CD4-positive, alpha-beta T cell treated with Interleukin-15 for 1 hour (primary cell): ENCODE measurements at regions not wholly inside any gene's neighbourhood (a gene's known extent, or its start where the extent isn't known, plus 50 kb on each side); places are given as distances from the start of the nearest gene placed in this dataset.

Experiments used
- DNase-seq: peaks from one replicate; pipeline ENCODE4 v3.0.0-alpha.2; 2020

DNA sequence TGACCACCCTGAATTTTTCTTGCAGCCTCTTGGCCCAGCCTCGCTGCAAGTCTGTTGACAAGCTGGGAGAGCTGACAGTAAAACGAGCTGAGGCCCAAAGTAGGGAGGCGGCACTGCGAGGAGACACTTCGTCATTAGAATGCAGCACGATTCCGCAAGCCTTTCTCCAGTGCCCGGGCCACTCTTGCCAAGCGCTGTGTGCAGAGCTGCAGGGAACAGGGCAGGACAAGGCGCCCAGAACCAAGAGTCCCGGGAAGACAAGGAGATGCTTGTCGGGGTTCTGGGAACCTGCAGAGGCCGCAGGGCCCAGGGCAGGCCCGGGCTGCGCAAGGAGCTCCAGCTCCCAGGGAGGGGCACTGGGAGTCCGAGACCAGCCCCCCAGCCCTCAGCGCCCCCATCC is 187.1 kb downstream of the BCOR start:
- DNase-seq, result no peak

DNA sequence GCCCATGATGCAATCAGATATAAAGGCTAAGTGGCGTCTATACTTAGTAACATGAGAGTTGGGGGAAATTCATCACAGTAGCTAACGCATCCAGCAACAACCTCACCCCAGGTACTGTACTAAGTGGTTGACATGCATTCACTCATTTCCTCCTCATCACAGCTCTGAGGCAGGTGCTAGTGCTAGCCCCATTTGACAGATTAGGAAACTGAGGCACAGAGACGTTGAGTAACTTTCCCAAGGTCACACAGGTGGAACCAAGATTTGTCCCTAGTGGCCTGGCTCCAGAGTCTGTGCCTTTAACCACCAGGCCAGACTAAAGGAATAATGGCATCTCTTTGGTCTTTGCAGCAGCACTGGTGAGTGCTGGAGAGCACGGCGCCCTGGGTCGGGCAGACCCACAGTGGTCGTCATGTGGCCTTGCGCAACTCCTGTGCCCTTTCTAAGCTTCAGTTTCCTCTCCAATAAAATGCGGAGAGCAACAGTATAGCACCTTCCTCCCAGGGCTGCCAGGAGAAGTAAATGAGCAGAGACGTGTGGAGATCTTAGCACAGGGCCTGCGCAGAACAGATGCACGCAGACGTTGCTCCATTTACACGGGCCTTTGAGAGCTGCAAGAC is 186.4 kb downstream of the BCOR start:
- DNase-seq, result no peak

DNA sequence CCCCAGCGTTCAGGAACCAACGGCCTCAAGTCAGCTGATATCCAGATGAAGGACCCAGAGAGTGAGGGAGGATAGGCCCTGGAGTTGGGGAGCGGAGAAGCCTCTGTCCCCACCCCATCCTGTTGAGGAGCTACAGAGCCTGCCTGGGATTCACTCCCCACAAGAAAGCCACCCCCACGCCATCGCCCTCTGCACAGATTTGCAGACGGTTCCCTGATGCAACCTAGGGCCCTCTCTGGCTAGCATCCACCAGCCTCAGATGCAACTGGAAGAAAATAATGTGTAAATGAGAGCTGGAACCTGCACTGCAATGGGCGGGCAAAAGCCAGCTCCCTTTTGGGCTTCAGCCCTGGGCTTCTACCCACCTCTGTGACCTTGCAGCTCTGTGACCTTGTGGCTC is 185.6 kb downstream of the BCOR start:
- DNase-seq, result no peak

DNA sequence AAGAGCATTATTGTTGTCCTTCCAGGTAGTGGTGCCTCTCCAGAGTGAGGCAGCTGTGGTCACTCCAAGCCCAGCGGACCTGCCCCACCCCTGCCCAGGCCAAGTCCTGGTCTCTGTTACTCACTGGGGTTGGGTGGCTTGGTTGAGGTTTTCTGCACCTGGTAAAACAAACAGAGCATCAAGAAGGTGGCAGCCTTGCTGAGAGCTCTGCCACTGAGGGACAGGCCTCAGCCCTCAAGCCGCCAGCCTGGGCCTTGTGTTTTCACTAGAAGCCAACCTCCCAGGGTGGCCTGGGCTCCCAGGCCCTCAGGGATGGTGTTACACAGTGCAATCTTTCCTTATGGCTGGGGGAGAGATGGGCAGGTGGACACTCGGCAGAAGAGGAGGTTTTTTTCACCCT is 182.7 kb downstream of the BCOR start:
- DNase-seq, result no peak

DNA sequence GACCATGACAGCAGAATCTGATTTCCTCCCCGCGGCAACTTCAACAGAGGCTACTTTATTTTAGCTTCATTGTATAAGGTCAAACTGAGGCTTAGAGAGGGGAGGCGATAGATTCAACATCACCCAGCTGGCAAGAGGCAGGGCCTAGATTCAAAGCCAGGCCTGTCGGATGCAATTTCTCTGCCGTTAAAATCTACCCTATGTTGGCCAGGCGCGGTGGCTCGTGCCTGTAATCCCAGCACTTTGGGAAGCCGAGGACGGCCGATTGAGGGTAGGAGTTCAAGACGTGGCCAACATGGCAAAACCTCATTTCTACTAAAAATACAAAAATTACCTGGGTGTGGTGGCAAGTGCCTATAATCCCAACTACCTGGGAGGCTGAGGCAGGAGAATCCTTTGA is 182.2 kb downstream of the BCOR start:
- DNase-seq, result no peak

DNA sequence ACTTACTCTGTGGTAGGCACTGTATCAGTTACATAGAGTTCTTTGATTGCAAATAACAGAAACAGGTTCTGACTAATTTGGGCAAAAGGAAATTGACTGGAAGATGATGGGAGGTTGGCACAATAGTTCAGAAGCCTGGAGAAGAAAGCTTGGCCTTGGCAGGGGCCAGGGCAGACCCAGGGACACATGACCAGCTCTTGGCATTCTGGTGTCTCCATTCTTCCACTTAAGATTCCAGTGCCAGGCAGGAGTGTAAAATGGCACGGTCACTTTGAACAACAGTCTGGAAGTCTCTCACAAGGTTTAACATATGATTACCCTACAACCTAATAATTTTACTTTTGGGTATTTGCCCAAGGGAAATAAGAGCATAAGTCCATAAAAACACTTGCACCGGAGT is 175.9 kb downstream of the BCOR start:
- DNase-seq, result no peak

DNA sequence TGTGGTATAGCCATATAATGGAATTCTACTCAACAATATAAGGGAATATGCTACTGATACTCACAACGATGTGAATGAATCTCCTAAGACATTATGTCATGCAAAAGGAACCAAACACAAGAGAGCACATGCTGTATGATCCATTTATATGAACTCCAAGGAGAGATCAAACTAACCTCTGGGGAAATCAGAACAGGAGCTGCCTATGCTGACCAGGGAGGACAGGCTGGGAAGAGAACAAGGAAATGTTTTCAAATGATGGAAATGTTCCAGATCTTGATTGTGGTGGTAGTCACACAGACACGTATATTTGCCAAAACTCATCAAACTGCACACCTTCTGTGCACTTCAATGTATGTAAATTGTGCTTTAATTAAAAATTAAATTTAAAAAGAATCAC is 175.3 kb downstream of the BCOR start:
- no peak for DNase-seq

DNA sequence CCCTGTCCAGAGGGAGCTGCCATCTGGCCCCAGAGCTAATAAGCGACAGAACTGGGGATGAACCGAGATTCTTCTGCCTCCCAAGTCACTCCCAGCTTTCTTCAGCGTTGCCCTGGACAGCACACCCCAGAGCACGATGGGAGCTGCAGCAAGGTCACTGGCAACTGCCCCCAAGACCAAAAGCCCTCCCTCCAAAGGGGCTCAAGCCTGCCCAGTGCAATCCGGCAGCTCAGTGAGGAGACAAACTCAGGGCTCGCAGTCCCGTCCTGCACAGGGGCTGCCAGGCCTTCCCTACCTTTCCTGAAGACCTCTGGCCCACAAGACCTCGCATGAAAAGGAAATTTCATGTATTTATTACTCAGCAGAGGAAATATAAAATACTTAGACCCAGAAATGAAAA is 174.8 kb downstream of the BCOR start:
- DNase-seq, result no peak

DNA sequence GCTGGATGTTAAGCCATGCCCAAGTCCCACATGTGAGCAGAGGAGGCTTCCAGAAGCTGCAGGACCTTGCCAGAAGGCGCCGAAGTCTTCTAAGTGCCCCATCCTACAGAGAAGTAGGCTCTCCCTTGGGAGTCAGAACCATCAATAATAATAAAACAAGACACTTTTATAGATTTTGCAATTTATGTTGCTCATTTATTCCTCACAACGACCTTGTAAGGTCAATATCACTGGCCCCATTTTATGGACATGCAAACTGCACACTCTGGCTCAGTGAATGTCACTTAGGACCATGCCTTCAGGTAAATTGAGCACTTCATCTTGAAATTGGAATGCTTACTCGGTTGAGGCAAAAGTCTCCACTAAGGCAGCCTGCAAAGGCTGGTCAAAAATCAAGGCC is 170.4 kb downstream of the BCOR start:
- no peak for DNase-seq

DNA sequence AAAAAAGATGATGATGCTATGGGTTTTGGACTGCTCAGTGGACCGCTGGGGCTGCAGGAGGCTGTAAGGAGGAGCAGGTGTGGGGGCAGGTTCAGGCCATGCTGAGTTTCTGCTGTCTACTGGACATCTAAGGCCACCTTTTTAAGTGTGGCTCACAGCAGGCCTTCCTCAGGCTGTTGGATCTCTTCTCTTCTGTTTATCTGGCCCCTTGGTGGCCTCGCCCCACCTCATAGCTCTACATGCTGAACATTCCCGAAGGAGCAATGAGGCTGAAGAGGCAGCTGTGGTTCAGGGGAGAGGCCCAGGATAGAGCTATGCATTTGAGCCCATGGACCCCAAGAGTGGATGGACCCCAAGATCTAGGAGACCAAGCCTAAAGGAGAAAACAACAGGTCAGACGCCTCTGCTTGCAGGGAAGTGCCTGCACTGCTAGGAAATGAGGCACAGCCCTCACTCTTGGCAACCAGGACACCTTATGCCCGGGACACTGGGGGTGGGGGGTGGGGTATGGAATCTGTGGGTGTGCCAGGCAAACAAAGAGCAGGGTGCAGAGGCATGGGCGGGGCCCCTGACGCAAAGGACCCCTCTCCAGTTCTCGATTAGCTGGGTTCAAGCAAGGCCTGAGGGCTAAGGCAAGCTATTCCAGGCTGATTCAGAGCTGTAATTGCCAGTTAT is 168.9 kb downstream of the BCOR start:
- DNase-seq, result no peak

DNA sequence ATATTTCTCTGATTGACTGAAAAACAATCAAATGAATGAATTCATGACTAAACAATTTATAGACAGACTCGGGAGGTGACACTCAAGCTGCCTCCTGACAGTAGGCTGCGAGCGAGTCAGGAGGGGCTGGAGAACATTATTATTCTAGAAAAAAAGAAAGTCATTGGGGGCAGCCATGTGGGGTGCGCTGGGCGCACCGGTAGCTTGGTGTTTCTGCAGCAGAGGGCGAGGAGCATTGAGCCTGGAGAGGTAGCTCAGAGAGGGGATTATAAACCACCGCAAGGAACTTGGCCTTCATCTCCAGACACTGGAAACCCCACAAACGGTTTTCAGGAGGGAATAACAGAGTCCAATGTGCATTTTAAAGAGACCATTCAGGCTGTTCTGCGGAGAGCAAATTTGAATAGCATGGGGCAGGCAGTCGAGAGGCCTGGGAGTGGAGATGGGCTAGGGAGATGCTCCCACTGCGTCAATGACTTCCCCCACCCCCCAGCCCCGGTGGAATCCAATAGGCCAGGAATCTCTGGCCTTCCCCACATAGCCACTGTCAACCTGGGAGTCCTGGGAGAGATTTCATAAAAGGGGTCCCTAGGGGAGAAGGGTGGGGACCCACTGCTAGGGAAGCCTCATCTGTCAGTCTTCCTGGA is 168.3 kb downstream of the BCOR start:
- no peak for DNase-seq

DNA sequence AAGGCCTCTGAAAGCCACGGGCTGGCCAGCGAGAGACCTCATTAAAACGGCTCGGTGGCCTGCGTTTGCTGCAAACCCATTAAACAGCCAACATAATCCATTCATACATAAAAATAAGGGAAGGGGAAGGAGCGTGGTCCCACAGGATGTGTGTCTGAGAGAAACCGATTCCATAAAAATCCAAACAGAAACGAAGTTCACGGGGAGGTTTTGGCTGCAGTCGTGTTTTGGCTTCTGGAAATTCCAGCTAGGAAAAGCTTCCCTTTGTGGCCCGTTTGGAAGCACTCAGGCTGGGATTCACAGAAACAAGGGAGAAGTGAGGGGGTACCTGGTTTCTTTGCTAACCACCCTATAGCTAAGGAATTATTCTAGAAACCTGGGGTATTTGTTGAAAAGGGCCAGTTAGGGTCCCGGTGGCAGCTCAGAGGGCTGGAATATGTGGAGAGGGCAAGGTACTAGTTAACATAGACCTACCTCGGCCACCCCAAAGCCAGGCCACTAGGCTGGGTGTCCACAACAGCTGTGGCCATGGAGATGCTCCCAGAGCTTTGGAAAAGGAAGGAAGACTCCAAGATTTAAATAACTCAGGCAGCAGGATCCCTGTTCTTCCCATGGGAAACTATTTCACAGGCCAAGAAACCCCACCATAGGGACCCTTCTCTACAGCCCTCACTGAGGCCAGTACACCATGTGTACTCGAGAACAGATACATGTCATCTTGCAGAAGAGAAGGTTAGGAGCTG is 166.8 kb downstream of the BCOR start:
- no peak for DNase-seq

DNA sequence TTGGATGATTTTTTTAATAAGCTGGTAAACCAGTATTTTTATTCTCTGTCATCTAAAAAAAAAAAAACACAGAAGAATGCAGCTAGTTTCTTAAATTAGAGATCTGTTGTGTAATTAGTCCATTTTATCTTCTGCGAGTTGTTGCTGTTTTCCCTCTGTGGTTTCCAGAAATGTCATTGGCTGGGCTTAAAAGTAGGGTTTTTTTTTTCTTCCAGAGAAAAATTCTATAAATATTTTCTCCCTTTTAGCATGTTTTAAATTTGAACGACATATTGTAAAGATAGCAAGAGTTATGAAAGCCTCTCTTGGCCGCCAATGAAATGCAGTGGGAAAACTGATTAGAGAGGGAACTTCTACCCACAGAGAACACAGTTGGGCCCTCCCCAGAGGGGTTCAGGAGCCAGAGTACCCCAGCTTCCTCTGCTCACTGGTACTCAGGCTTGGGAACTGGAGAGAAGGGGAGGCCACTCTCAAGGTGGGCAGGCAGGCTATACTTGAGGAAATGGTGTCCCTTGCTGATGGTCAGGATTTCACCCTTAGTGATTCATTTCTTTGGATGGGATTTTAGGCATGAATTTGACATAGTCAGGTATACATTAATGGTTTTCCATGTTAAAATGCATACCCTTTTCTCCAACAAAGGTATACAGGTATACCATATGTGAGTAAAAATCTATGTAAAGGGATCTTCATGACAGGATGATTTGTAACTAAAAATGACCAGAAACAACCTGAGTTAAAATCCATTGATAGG is 166.1 kb downstream of the BCOR start:
- DNase-seq, result no peak

DNA sequence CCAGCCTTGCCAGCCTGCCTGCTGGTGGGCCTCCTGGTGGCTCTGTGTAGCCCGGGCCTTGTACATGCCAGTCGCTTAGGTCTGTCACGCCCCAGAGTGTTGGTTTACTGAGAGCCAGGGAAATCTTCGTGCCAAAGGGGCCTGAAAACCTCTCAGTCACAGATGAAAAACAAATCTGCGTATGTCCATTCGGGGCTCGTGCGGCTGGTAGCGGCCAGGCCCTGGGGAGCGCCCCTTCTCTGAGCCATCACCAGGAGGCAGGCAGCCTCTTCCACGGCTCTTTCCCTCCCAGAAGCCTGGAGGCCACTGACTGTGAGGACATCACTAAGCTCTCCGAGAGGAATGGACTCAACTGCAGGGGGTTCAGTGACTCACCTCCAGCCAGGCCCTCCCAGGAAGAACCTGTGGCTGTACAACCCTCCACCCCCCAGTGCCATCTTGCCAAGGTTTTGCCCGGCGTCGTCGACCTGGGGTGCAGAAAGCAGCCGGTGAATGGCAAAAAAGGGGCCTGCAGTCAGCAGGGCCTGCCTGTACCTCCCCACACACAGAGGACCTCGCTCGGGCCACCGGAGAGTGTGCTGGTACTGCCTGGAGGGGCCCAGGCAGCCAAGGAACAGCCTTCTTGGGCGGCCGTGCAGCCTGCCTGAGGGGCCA is 162.2 kb downstream of the BCOR start:
- no peak for DNase-seq

DNA sequence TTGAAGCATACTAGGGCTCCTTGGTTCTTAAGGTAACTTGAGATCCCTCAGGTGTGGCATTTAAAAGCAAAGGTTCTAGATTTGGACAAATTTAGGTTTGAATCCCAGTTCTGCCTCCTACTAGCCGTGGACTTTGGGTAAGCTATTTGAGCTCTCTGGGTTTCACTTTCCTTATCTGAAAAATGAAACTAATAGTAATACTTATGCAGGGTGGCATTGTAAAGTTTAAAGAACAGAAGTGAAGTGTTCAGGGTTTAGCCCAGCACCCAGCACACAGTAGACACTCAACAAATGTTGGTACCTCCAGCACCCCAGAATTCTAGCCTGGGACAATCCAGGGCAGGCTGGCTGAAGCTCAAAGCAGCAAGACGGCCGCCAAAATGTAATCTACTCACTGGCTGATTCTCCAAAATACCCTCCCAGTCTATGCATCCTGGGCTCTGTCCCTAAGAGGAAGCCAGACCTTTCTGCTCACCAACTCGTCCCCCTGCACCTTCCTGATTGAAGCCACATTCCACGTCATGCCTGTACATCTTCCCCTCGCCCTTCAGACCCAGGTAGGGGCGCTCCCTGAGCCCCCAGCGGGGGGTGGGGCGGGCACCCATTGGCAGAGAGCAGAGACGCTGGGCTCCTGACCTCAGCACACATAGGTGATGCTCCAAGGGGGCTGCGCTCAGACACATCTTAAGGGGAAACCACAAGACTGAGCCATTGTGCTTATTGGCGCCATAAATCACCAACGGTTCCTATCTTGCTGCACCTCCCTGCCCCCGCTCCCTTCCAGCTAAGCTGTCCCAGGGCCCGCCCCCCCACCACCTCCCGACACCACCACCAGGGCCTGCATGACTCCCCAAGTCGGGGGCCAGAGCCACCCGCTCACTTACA is 160.6 kb downstream of the BCOR start:
- DNase-seq, result no peak

DNA sequence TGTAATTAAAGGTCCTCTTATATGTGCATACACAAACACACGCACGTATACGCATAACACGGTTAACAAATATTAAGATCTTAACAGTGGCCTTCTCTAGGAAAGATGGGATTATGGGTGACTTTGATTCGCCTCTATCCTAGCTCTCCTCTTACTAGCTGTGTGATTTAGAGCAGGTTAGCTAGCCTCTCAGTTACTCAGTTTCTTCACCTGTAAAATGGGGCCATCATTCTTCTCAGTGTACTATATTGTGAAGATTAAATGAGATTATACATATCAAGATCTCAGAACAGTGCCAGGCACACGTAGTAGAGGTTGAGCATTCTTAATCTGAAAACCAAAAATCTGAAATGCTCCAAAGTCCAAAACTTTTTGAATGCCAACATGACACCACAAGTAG is 159.3 kb downstream of the BCOR start:
- no peak for DNase-seq

DNA sequence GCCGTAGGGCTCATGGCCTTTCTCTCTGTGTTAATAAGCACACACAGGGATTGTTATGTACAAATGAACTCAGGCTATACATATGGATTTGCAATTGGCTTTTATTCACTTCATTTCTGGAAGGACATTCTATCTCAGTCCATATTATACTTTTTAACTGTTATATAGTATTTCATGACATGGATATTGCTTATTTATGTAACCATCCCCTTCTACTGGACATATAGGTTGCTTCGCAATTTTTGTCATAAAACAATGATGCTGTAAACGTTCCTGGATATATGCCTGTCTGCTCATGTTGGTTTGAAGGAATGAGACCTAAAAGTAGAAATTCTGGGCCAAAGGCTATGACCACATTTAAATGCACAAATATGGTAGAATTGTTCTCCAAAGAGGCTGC is 158.1 kb downstream of the BCOR start:
- no peak for DNase-seq

DNA sequence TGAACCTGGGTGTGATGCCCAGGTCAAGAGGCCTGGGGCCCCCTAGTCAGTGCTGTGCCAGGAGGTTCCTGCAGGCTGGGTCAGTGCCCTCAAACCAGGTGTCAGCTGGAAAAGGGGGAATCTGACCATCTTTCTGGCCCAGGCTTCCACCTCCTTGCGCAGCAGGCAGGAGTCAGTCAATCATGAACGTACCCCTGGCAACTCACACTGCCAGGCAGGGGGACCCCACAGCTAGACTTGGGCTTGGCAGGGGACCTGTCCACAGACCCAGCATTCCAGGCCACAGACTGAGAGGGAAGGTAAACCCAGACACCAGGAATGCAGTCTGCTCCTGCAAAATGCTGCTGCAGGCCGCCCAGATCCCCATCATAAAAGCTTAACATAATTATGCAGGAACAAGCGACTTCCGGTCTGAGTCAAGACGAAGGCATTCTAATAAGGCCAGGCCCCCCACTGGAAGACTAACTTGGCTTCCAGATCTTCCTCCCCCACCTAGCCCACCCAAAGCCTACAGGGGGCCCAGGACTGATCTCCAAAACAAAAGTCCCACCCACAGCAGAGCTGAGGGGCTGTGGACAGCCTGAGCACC is 156.3 kb downstream of the BCOR start:
- no peak for DNase-seq

DNA sequence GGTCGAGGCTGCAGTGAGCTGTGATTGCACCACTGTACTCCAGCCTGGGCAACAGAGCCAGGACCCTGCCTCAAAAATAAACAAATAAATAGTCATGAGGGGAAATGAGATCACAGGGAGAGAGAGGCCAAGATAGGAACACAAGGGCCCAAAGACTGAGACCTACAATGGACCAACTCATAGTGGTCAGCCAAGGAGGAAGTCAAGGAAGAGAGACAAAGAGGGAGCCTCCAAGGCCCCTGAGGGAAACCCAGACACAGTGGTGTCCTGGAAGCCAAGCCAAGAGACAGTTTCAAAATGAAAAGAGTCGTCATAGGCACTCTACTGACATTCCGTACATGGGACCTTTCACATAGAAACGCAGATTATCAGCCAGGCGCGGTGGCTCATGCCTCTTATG is 153.3 kb downstream of the BCOR start:
- no peak for DNase-seq

DNA sequence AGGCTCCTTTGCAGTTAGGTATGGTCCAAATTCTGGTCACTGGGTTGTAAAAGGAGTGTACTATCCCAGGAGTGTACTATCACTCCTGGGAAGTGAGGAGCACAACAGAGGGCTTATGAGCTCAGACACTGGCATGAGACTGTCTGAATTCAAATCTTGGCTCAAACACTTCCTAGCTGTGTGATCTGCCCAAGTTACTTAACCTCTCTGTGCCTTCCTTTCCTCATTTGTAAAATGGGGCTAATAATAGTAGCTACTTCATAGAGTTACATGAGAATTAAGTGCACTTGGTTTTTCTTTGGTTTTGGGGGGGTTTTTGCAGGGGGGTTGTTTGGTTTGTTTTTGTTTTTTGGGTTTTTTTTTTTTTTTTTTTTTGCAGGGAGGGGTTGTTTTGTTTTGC is 152.0 kb downstream of the BCOR start:
- no peak for DNase-seq

DNA sequence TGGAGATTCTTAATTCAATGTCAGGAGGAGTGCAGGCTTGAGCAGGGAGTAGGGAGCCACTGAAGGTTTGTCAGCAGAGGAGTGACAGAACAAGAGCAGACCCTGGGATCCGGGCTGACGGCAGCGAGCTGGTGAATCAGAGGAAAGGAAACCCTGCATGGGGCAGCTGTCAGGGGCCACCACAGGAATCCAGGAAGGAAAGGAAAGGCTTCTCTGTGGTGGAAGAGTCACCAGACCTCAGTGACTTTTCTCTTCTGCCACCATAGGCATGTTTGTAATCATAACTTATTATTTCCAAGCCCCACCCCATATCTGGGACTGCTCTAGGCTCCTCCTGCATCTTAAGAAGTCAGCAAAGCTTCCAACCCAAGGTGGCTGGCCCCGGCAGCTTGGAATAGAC is 150.9 kb downstream of the BCOR start:
- DNase-seq, result no peak
